ENCODE measurements at regions not wholly inside any gene's neighbourhood (a gene's known extent, or its start where the extent isn't known, plus 50 kb on each side); places are given as distances from the start of the nearest gene placed in this dataset.

- TF ChIP-seq CTCF (IDR thresholded peaks at IDR 0.05; ENCODE audit: insufficient read depth, low read length, poor library complexity, severe bottlenecking), result no peak
- TF ChIP-seq EZH2phosphoT487 (conservative IDR thresholded peaks at IDR 0.05; ENCODE audit: low read length), result no peak
These were observed 182.8 kb upstream of the CHRM2 start for GRCh38 chr7:136685501-136686173.
